Thyroid gland (tissue), 4 donors: ENCODE measurements at regions not wholly inside any gene's neighbourhood (a gene's known extent, or its start where the extent isn't known, plus 50 kb on each side); places are given as distances from the start of the nearest gene placed in this dataset.
A peak's percentile ranks its signal among the peaks of the same experiment; 100 is the strongest.

Experiments
- DNase-seq, 2 donors: peaks; one replicate each; pipeline ENCODE4 v3.0.0-alpha.2; 2019
- H3K27ac ChIP-seq, 3 donors: fragments of 200-600 bp; sonication (generic); 1 replicate in 2 of 3; 2 replicates in 1 of 3; pipeline ENCODE4 v1.5.1; 2016 to 2019; ENCODE audit warnings: mild to moderate bottlenecking in 1 of 3, moderate library complexity in 1 of 3
- H3K27me3 ChIP-seq: fragments of 200-600 bp; sonication (generic); one replicate; pipeline ENCODE4 v1.5.1; 2019
- H3K36me3 ChIP-seq, 2 donors: fragments of 200-600 bp; sonication (generic); one replicate each; pipeline ENCODE4 v1.5.1; 2016 to 2019
- H3K4me1 ChIP-seq, 2 donors: fragments of 200-600 bp; sonication (generic); one replicate each; pipeline ENCODE4 v1.5.1; 2017 to 2019
- H3K4me3 ChIP-seq, 3 donors: fragments of 200-600 bp; sonication (generic); replicated peaks in 1 of 3; 1 replicate in 2 of 3; 2 replicates in 1 of 3; pipeline ENCODE4 v1.5.1; 2016; ENCODE audit warnings: mild to moderate bottlenecking in 1 of 3
- H3K9me3 ChIP-seq: fragments of 200-600 bp; sonication (generic); one replicate; pipeline ENCODE4 v1.5.1; 2017
- CTCF ChIP-seq, 6 experiments: fragments of 200-600 bp in 3 of 6; fragments of 450-650 bp in 3 of 6; sonication (generic) in 3 of 6; IDR thresholded peaks; one replicate each; pipeline ENCODE4 v1.5.1; 2016 to 2019; ENCODE audit warnings: antibody characterized with exemption in 6 of 6, mild to moderate bottlenecking in 2 of 6, inconsistent platforms in 1 of 6, moderate library complexity in 1 of 6
- POLR2A ChIP-seq, 2 donors: fragments of 450-650 bp; IDR thresholded peaks; one replicate each; pipeline ENCODE4 v1.6.1; 2017; ENCODE audit warnings: antibody characterized with exemption in 2 of 2, mild to moderate bottlenecking in 2 of 2, moderate library complexity in 1 of 2
- WGBS, 2 donors: methylation state at CpG; one replicate each; pipeline ENCODE4 v1.1.5; 2017; 5-methylcytosine and 5-hydroxymethylcytosine counted together
- intact Hi-C: fragments of 100-400 bp; cut with DNase I; formaldehyde crosslinking; loops from one replicate; pipeline ENCODE4 v1.15.1; 2023

GRCh38 chr6:141261672-141262060, 871.1 kb upstream of the GJE1 start:
- H3K36me3 ChIP-seq, result no peaks in the 10 kb centered on the region
- TF ChIP-seq POLR2A (IDR thresholded peaks at IDR 0.05), result no peak
- no peak for TF ChIP-seq CTCF (IDR thresholded peaks at IDR 0.05)
- no peak for DNase-seq
- peaks cover 3 to 7% of the 10 kb centered on the region in 2 donors for H3K4me1 ChIP-seq
- H3K27ac ChIP-seq, result peak overlapping the region in 2 of 3 donors; percentile 39 to 62
- intact Hi-C loops, result no loop called here
- no peaks in the 10 kb centered on the region for H3K9me3 ChIP-seq
- no peak overlapping the region for H3K4me3 ChIP-seq
- H3K27me3 ChIP-seq, result no peaks in the 10 kb centered on the region
- 89 to 92% methylated on average over 4 of the region's 4 CpGs for WGBS, 2 donors

- Histone ChIP-seq H3K36me3 (no peaks in the 10 kb centered on the region), H3K9me3 (no peaks in the 10 kb centered on the region), H3K27me3 (no peaks in the 10 kb centered on the region), H3K27ac (peak overlapping the region in 2 of 3 donors; percentile 39 to 62), H3K4me3 (no peak overlapping the region), H3K4me1 (peaks cover 3 to 7% of the 10 kb centered on the region in 2 donors)
- 89 to 91% methylated on average over 8 to 9 of the region's 10 CpGs for WGBS, 2 donors
- DNase-seq, result no peak
- TF ChIP-seq POLR2A (IDR thresholded peaks at IDR 0.05) (no peak), CTCF (IDR thresholded peaks at IDR 0.05) (no peak)
- intact Hi-C loops, result no loop called here
Observed at GRCh38 chr6:141261016-141261671, 871.6 kb upstream of the GJE1 start.

GRCh38 chr6:141260627-141261015, 872.1 kb upstream of the GJE1 start:
- WGBS, 2 donors, result 72 to 77% methylated on average over 3 to 4 of the region's 7 CpGs
- Histone ChIP-seq H3K27ac (no peak overlapping the region), H3K27me3 (no peaks in the 10 kb centered on the region), H3K4me1 (peaks cover 3 to 7% of the 10 kb centered on the region in 2 donors), H3K36me3 (no peaks in the 10 kb centered on the region), H3K4me3 (no peak overlapping the region), H3K9me3 (no peaks in the 10 kb centered on the region)
- intact Hi-C loops, result no loop called here
- DNase-seq, result no peak
- TF ChIP-seq POLR2A (IDR thresholded peaks at IDR 0.05) (no peak), CTCF (IDR thresholded peaks at IDR 0.05) (no peak)

DNA sequence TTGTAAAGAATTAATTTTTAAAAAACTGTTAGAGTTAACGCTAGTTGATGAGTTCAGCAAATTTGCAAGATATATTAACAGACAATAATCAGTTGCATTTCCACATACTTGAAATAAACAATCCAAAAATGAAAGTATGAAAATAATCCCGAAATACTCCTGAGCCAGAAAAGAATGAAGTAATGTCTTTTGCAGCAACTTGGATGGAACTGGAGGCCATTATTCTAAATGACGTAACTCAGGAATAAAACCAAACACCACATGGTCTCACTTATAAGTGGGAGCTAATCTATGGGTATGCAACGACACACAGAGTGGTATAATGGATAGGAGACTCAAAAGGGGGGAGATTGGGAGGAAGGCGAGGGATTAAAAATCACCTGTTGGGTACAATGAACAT, 872.9 kb upstream of the GJE1 start:
- Histone ChIP-seq H3K36me3 (no peaks in the 10 kb centered on the region), H3K27me3 (no peaks in the 10 kb centered on the region), H3K4me1 (peaks cover 3 to 7% of the 10 kb centered on the region in 2 donors), H3K9me3 (no peaks in the 10 kb centered on the region), H3K27ac (no peak overlapping the region), H3K4me3 (no peak overlapping the region)
- TF ChIP-seq POLR2A (IDR thresholded peaks at IDR 0.05), result no peak
- no peak for TF ChIP-seq CTCF (IDR thresholded peaks at IDR 0.05)
- 75 to 87% methylated on average over 5 of the region's 5 CpGs for WGBS, 2 donors
- intact Hi-C loops, result no loop called here
- DNase-seq, result no peak

GRCh38 chr6:141259091-141259490, 873.6 kb upstream of the GJE1 start:
- Histone ChIP-seq H3K9me3 (no peaks in the 10 kb centered on the region), H3K36me3 (no peaks in the 10 kb centered on the region), H3K27me3 (no peaks in the 10 kb centered on the region), H3K27ac (no peak overlapping the region), H3K4me3 (no peak overlapping the region), H3K4me1 (peaks cover 3 to 7% of the 10 kb centered on the region in 2 donors)
- TF ChIP-seq CTCF (IDR thresholded peaks at IDR 0.05) (no peak), POLR2A (IDR thresholded peaks at IDR 0.05) (no peak)
- WGBS, 2 donors, result 87 to 91% methylated on average over 3 of the region's 3 CpGs
- DNase-seq, result no peak
- intact Hi-C loops, result no loop called here
